Naive thymus-derived CD4-positive, alpha-beta T cell (primary cell): ENCODE measurements at regions not wholly inside any gene's neighbourhood (a gene's known extent, or its start where the extent isn't known, plus 50 kb on each side); places are given as distances from the start of the nearest gene placed in this dataset.
A peak's percentile ranks its signal among the peaks of the same experiment; 100 is the strongest.

Experiments used
- ATAC-seq: fragments of 150-1000 bp; cut with Tn5 transposase; 2 replicates; pipeline ENCODE4 v1.10.0; 2021; ENCODE audit warnings: mild to moderate bottlenecking, moderate library complexity
- CTCF ChIA-PET: fragments of 350-600 bp; sonication (Branson Sonifier 250); formaldehyde crosslinking; loops from one replicate; lab custom pipeline; 2021; ENCODE audit warnings: antibody characterized with exemption; lab: Charles Lee
- POLR2A ChIA-PET: fragments of 350-600 bp; sonication (Branson Sonifier 250); formaldehyde crosslinking; loops from one replicate; lab custom pipeline; 2021; ENCODE audit warnings: antibody characterized with exemption, inconsistent platforms; lab: Charles Lee
- DNase-seq, 9 donors: peaks; one replicate each; pipeline versions ENCODE4 v3.0.0 to v3.0.0-alpha.2; 2020 to 2022; ENCODE audit warnings: mixed read lengths in 1 of 9
- H3K27ac ChIP-seq: one replicate; pipeline ENCODE4 v1.7.0; 2013; ENCODE audit warnings: mild to moderate bottlenecking, low read depth, low read length, moderate library complexity
- H3K27me3 ChIP-seq, 2 donors: one replicate each; pipeline ENCODE4 v1.7.0; 2013; ENCODE audit warnings: low read length in 2 of 2, mild to moderate bottlenecking in 2 of 2, moderate library complexity in 2 of 2; ENCODE audit not compliant: control insufficient read depth in 2 of 2, insufficient read depth in 2 of 2
- H3K36me3 ChIP-seq, 3 experiments: 1 replicate in 2 of 3; 2 replicates in 1 of 3; pipeline ENCODE4 v1.7.0; 2013; ENCODE audit warnings: low read length in 3 of 3, mild to moderate bottlenecking in 3 of 3, moderate library complexity in 1 of 3; ENCODE audit not compliant: insufficient read depth in 3 of 3, control insufficient read depth in 2 of 3
- H3K4me1 ChIP-seq, 2 donors: one replicate each; pipeline ENCODE4 v1.7.0; 2013; ENCODE audit warnings: low read length in 2 of 2, mild to moderate bottlenecking in 2 of 2, moderate library complexity in 1 of 2; ENCODE audit not compliant: control insufficient read depth in 2 of 2, insufficient read depth in 2 of 2
- H3K4me3 ChIP-seq: 2 replicates; pipeline ENCODE4 v1.7.0; 2013; ENCODE audit warnings: mild to moderate bottlenecking, low read length
- H3K9me3 ChIP-seq, 3 experiments: 1 replicate in 2 of 3; 2 replicates in 1 of 3; pipeline ENCODE4 v1.7.0; 2013; ENCODE audit warnings: low read length in 3 of 3; ENCODE audit not compliant: control insufficient read depth in 2 of 3
- H3K27ac Mint-ChIP-seq, 9 donors: one replicate each; pipeline ENCODE4 v1.8.0; 2020 to 2022; ENCODE audit warnings: mixed read lengths in 9 of 9, mild to moderate bottlenecking in 8 of 9, moderate library complexity in 5 of 9, inconsistent platforms in 2 of 9
- H3K27me3 Mint-ChIP-seq, 5 donors: one replicate each; pipeline ENCODE4 v1.8.0; 2021 to 2022; ENCODE audit warnings: mixed read lengths in 5 of 5, mild to moderate bottlenecking in 1 of 5
- H3K36me3 Mint-ChIP-seq, 5 donors: one replicate each; pipeline ENCODE4 v1.8.0; 2020 to 2022; ENCODE audit warnings: mixed read lengths in 5 of 5, mild to moderate bottlenecking in 3 of 5, inconsistent platforms in 1 of 5
- H3K4me1 Mint-ChIP-seq, 7 donors: one replicate each; pipeline ENCODE4 v1.8.0; 2020 to 2022; ENCODE audit warnings: mixed read lengths in 7 of 7, mild to moderate bottlenecking in 3 of 7, inconsistent platforms in 1 of 7
- H3K4me3 Mint-ChIP-seq, 10 donors: one replicate each; pipeline ENCODE4 v1.8.0; 2020 to 2022; ENCODE audit warnings: mild to moderate bottlenecking in 10 of 10, mixed read lengths in 10 of 10, moderate library complexity in 6 of 10, inconsistent platforms in 2 of 10
- H3K9me3 Mint-ChIP-seq, 11 donors: one replicate each; pipeline ENCODE4 v1.8.0; 2020 to 2022; ENCODE audit warnings: mixed read lengths in 11 of 11, mild to moderate bottlenecking in 4 of 11, inconsistent platforms in 1 of 11, moderate library complexity in 1 of 11
- intact Hi-C, 2 donors: fragments of 100-400 bp; cut with micrococcal nuclease; formaldehyde crosslinking; loops; one replicate each; pipeline ENCODE4 v1.15.1; 2023

GRCh38 chr4:3348621-3349020, 55.8 kb downstream of the RGS12 start:
- Mint-ChIP-seq H3K4me3 (no peak overlapping the region), H3K27ac (no peak overlapping the region), H3K36me3 (peaks cover 0 to 26% (median 11%) of the 10 kb centered on the region in 5 donors), H3K4me1 (peaks cover 6 to 24% (median 19%) of the 10 kb centered on the region in 7 donors), H3K9me3 (peaks cover 0 to 24% (median 6%) of the 10 kb centered on the region in 11 donors), H3K27me3 (peaks cover 0 to 4% (median 0%) of the 10 kb centered on the region in 5 donors)
- DNase-seq (no peak), ATAC-seq (no peak)
- no peak overlapping the region for H3K27ac ChIP-seq
- no peaks in the 10 kb centered on the region for H3K27me3 ChIP-seq
- POLR2A ChIA-PET = no interaction called here
- no peak overlapping the region for H3K4me3 ChIP-seq
- H3K4me1 ChIP-seq = peaks cover 0 to 7% of the 10 kb centered on the region in 2 donors
- intact Hi-C loops = no loop called here
- CTCF ChIA-PET = interaction anchor here (1.3 to 1.6 kb wide), 2 partner anchors 22 to 94 kb away, joined by 3 to 6 read pairs; no protein-coding TSS in a partner anchor
- no peaks in the 10 kb centered on the region for H3K36me3 ChIP-seq
- H3K9me3 ChIP-seq = peaks cover 0 to 5% (median 5%) of the 10 kb centered on the region in 3 experiments

GRCh38 chr4:3349116-3349515, 56.3 kb downstream of the RGS12 start:
- POLR2A ChIA-PET = no interaction called here
- H3K9me3 ChIP-seq = peaks cover 0 to 5% (median 5%) of the 10 kb centered on the region in 3 experiments
- intact Hi-C loops = no loop called here

DNA sequence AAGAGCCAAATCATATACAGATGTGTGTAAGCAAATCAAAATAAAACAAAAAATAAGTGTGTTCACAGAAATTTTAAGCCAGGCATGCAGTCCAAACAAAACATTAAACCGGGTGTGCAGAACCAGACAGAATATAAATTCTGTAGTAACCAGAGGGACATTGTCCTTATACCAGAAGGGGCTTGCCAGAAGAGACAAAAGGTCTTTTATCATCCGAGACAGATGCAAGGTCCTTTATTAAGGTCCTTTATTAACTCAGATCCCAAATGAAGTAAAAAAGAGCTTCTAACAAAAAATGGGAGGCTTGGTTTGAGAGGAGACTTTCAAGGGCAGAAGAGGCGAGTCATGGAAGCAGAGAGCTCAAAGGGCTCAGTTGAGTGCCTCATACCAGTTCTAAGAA, 59.2 kb downstream of the RGS12 start:
- ChIA-PET POLR2A (no interaction called here), CTCF (interaction anchor here (1.2 kb wide), 1 partner anchor 8 kb away, joined by 4 read pairs; no protein-coding TSS in a partner anchor)
- Histone ChIP-seq H3K4me3 (no peak overlapping the region), H3K27ac (no peak overlapping the region), H3K27me3 (no peaks in the 10 kb centered on the region), H3K4me1 (no peaks in the 10 kb centered on the region), H3K9me3 (peaks cover 0 to 5% (median 5%) of the 10 kb centered on the region in 3 experiments), H3K36me3 (no peaks in the 10 kb centered on the region)
- Mint-ChIP-seq H3K27ac (no peak overlapping the region), H3K36me3 (peaks cover 0 to 29% (median 11%) of the 10 kb centered on the region in 5 donors), H3K27me3 (peaks cover 0 to 11% (median 0%) of the 10 kb centered on the region in 5 donors), H3K4me1 (peaks cover 3 to 19% (median 6%) of the 10 kb centered on the region in 7 donors), H3K4me3 (no peak overlapping the region), H3K9me3 (peaks cover 0 to 24% (median 8%) of the 10 kb centered on the region in 11 donors)
- DNase-seq (no peak), ATAC-seq (no peak)
- intact Hi-C loops = no loop called here

More at GRCh38 chr4:3349116-3349515, 56.3 kb downstream of the RGS12 start:
- Mint-ChIP-seq H3K36me3 (peaks cover 0 to 23% (median 11%) of the 10 kb centered on the region in 5 donors), H3K4me3 (no peak overlapping the region), H3K27ac (no peak overlapping the region), H3K27me3 (peaks cover 0 to 4% (median 0%) of the 10 kb centered on the region in 5 donors), H3K9me3 (peaks cover 0 to 24% (median 6%) of the 10 kb centered on the region in 11 donors), H3K4me1 (peaks cover 6 to 22% (median 17%) of the 10 kb centered on the region in 7 donors)
- ATAC-seq (no peak), DNase-seq (no peak)
- Histone ChIP-seq H3K4me3 (no peak overlapping the region), H3K27ac (no peak overlapping the region), H3K27me3 (no peaks in the 10 kb centered on the region), H3K4me1 (peaks cover 0 to 7% of the 10 kb centered on the region in 2 donors), H3K36me3 (no peaks in the 10 kb centered on the region)
- CTCF ChIA-PET = interaction anchor here (1.6 kb wide), 1 partner anchor 21 kb away, joined by 6 read pairs; no protein-coding TSS in a partner anchor

GRCh38 chr4:3352505-3352904, 59.7 kb downstream of the RGS12 start:
- H3K4me1 ChIP-seq = no peaks in the 10 kb centered on the region
- DNase-seq (no peak), ATAC-seq (no peak)
- Mint-ChIP-seq H3K27me3 (peaks cover 0 to 12% (median 0%) of the 10 kb centered on the region in 5 donors), H3K4me3 (no peak overlapping the region), H3K9me3 (peaks cover 0 to 24% (median 8%) of the 10 kb centered on the region in 11 donors), H3K4me1 (peaks cover 3 to 24% (median 11%) of the 10 kb centered on the region in 7 donors), H3K36me3 (peaks cover 0 to 29% (median 11%) of the 10 kb centered on the region in 5 donors), H3K27ac (no peak overlapping the region)
- H3K36me3 ChIP-seq = no peaks in the 10 kb centered on the region
- no peak overlapping the region for H3K27ac ChIP-seq
- no peaks in the 10 kb centered on the region for H3K27me3 ChIP-seq
- CTCF ChIA-PET = interaction anchor here (1.2 kb wide), 1 partner anchor 9 kb away, joined by 4 read pairs; no protein-coding TSS in a partner anchor
- intact Hi-C loops = no loop called here
- peaks cover 0 to 5% (median 5%) of the 10 kb centered on the region in 3 experiments for H3K9me3 ChIP-seq
- POLR2A ChIA-PET = no interaction called here
- no peak overlapping the region for H3K4me3 ChIP-seq

DNA sequence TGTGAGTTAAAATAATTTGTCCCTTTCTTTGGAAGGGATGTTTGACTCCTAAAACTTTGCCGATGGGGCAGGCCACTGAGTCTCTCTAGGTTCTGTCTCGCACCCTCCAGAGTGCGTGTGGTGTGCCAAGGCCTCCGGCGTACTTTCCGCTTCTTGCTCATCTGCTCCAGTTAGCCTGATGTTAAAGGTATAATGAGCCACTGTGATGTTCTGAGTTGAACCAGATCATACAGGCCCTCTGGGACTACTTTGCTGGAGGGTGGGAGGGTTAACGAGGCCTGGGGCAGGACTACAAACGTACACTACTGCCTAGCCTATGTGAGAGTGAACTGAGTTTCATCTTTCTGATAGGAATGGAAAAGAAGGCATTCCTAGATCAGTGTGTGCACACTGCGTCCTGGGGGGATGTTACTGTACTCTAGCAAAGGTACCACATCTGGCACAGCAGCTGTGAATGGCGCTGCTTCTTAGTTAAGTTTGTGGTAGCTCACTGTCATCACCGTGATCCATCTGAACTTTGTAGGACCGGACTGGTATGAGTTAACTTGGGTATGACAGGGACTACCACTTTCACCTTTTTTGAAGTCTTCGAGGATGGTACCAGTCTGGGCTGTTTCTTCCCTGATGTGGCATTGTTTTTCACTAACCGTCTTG, 60.2 kb downstream of the RGS12 start:
- peaks cover 0 to 13% (median 0%) of the 10 kb centered on the region in 5 donors for H3K27me3 Mint-ChIP-seq
- POLR2A ChIA-PET = no interaction called here

GRCh38 chr4:3353752-3354454, 61.1 kb downstream of the RGS12 start:
- no peaks in the 10 kb centered on the region for H3K36me3 ChIP-seq
- H3K27me3 ChIP-seq = no peaks in the 10 kb centered on the region
- intact Hi-C loops = no loop called here
- POLR2A ChIA-PET = interaction anchor here (2.2 kb wide), 1 partner anchor 16 kb away, joined by 8 read pairs; no protein-coding TSS in a partner anchor
- CTCF ChIA-PET = interaction anchor here (0.8 kb wide), 2 partner anchors 9 to 28 kb away, joined by 3 read pairs; no protein-coding TSS in a partner anchor
- ATAC-seq = no peak
- peaks cover 3 to 36% (median 22%) of the 10 kb centered on the region in 7 donors for H3K4me1 Mint-ChIP-seq
- H3K9me3 Mint-ChIP-seq = peaks cover 0 to 24% (median 8%) of the 10 kb centered on the region in 11 donors
- H3K4me1 ChIP-seq = no peaks in the 10 kb centered on the region
- DNase-seq = no peak
- H3K27ac Mint-ChIP-seq = peak overlapping the region in 4 of 9 donors; percentile 2 to 75 (median 46)
- peaks cover 0 to 5% (median 5%) of the 10 kb centered on the region in 3 experiments for H3K9me3 ChIP-seq
- H3K4me3 ChIP-seq = no peak overlapping the region
- peaks cover 0 to 29% (median 11%) of the 10 kb centered on the region in 5 donors for H3K36me3 Mint-ChIP-seq
- no peak overlapping the region for H3K4me3 Mint-ChIP-seq
- H3K27ac ChIP-seq = no peak overlapping the region
- peaks cover 0 to 19% (median 0%) of the 10 kb centered on the region in 5 donors for H3K27me3 Mint-ChIP-seq

More for the DNA sequence above, 60.2 kb downstream of the RGS12 start:
- Histone ChIP-seq H3K4me3 (no peak overlapping the region), H3K36me3 (no peaks in the 10 kb centered on the region), H3K4me1 (no peaks in the 10 kb centered on the region), H3K27me3 (no peaks in the 10 kb centered on the region), H3K27ac (no peak overlapping the region), H3K9me3 (peaks cover 0 to 5% (median 5%) of the 10 kb centered on the region in 3 experiments)
- Mint-ChIP-seq H3K4me3 (no peak overlapping the region), H3K9me3 (peaks cover 0 to 24% (median 8%) of the 10 kb centered on the region in 11 donors), H3K27ac (no peak overlapping the region), H3K4me1 (peaks cover 3 to 30% (median 15%) of the 10 kb centered on the region in 7 donors), H3K36me3 (peaks cover 0 to 29% (median 11%) of the 10 kb centered on the region in 5 donors)
- intact Hi-C loops = no loop called here
- DNase-seq = no peak
- no peak for ATAC-seq
- CTCF ChIA-PET = interaction anchor here (1.2 kb wide), 1 partner anchor 9 kb away, joined by 4 read pairs; no protein-coding TSS in a partner anchor
